ENCODE measurements at regions not wholly inside any gene's neighbourhood (a gene's known extent, or its start where the extent isn't known, plus 50 kb on each side); places are given as distances from the start of the nearest gene placed in this dataset.

GRCh38 chr2:121038031-121038430 is 247.0 kb downstream of the TFCP2L1 start:
- no peak for FAIRE-seq

DNA sequence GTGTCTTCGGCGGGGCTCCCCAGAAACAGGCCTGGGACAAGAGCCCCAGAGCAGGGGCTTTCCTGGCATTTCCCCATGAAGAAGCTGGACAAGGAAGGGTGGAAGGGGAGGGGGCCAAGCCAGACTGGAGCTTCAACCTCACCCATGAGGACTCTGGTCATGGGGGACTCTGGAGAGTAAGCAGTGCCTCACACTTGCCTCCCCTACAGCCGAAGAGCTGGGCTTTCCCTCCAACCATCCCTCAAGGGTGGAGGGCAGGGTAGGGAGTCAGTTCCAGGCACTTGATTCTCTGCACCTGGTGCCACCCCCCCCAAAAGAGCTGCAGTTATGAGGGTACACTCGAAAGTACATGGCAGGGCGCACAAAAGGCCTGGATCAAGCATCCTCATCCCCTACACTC is 246.6 kb downstream of the TFCP2L1 start:
- no peak for FAIRE-seq

GRCh38 chr2:121038891-121039616 is 245.9 kb downstream of the TFCP2L1 start:
- no peak for FAIRE-seq

GRCh38 chr2:121039679-121040078 is 245.3 kb downstream of the TFCP2L1 start:
- FAIRE-seq, result no peak

DNA sequence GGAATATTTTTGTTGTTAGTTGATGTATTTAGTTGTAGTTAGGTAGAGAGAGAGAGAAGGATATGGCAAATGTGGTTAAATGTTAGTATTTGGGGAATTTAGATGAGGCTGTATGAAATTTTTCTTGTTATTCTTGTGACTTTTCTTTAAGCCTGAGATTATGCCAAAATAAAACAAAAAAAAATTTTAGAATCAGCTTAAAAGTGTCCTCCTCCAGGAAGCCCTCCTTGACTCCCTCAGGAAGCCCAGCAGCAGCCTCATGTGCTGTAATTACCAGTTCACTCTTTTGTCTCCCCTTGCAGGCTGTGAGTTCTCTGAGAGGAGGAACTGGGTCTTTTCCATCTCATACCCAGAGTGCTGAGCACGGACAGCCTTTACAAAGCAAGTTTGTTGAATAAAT is 243.5 kb downstream of the TFCP2L1 start:
- no peak for FAIRE-seq

DNA sequence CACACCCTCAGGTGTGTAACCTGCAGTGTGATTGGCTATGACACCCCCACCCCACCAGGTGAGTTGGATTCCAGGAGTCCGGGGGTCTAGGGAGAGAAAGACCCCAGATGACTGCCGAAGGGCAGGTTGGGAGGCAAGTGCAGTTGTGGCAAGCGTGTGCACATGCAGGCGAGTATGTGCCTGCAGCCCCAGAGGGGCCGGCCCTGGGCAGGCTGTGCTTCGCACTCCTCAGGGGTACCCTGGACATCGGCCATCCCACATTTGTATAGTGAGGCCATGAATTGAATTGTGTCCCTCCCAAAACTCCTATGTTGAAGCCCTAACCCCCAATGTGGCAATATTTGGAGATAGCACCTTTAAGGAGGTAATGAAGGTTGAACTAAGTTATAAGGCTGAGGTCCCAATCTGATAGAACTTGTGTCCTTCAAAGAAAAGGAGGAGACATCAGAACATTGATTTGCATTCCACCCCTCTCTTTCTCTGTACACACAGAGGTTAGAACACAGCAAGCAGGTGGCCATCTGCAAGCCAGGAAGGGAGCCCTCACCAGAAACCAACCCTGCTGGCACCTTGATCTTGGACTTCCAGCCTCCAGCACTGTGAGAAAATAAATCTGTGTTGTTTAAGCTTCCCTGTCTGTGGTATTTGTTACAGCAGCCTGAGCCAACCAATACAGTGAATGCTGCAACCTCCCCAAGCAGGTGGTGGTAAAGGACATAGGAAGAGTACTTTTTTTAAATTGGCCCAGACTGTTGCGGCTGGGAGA is 241.8 kb downstream of the TFCP2L1 start:
- FAIRE-seq, result no peak

GRCh38 chr2:121043827-121044222 is 241.2 kb downstream of the TFCP2L1 start:
- FAIRE-seq, result no peak

DNA sequence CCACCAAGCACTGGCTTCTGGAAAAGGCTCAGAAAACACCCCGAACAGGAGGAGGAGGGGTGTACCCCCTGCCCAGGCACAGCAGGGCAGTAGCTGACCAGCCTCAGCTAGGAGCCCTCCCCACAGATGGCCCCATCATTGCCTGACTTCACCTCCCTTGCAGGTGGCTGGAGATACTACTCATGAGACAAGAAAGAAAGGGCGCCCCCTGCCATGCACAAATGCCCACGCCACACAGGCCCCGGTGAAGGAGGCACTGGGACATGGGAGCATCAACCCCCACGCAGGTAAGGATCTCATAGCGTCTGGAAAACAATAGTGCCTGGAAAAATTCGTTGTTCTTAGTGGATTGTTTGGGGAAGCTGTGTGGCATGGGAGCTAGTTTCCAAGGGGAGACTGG is 240.6 kb downstream of the TFCP2L1 start:
- no peak for FAIRE-seq

DNA sequence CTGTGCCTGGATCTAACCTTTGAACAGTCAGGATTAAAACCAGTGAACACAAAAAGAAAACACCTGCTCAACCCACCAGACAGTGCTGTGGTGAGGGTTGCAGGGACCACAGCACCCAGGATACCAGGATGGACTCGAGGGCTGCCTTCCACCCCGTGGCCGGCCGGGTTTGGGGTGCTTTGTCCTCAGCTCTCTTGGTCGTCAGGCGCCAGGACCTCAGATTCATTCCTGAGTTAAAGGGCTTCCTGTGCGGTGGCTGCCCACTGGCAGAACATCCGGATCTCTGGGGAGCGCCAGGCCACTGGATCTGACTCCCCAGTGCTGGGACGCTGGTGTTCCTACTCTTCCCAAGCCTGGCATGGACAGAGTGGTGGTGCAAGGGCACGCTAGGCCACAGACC is 239.8 kb downstream of the TFCP2L1 start:
- FAIRE-seq, result no peak

GRCh38 chr2:121046335-121046734 is 238.7 kb downstream of the TFCP2L1 start:
- no peak for FAIRE-seq

DNA sequence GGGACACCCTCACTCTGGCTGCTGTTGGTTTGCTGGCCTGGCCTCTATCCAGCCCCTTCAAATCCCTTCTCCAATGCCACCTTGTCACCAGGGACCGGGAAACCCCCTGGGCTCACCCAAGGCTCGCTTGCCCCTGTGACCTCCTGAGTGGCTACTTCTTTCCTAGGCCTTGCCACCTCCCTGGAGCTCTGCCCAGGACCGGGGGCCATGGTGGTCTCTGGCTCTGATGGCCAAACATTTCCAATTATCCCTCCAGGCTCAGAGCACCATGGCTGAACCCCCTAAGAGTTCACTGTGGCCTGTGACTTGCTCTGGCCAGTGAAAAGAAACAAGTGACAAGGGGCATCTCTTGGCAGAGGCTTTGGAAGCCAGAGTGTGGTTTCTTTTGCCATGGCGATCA is 237.6 kb downstream of the TFCP2L1 start:
- FAIRE-seq, result no peak

GRCh38 chr2:121049131-121049530 is 235.9 kb downstream of the TFCP2L1 start:
- FAIRE-seq, result no peak

DNA sequence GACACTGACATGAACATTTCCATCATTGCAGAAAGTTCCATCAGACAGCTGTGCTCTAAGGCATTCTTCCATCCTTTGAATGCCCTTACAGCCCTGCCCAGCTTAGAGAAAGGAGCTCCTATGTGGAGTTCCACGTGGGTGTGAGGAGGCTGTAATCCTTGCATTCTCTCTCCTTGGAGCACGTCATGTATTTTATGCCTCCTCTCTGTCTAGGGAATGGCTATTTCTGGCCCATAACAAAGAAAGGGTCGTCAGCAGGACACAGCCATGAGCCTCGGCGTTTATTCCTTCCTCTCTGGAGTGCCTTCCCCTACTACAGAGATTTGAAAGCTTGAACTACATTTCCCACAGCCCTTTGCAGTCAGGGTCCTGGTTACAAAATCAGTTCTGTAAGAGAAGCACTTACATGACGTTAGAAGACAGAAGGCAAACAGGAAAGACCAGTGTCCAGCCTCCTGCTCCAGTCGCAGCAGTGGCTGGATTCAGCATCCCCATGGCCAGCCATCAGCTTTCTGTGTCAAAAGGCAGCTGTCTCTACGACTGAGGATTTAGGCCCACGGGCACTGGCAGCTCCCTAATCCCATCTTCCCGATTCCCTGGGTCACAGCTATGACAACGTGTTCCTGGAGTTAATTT is 234.9 kb downstream of the TFCP2L1 start:
- FAIRE-seq, result no peak

DNA sequence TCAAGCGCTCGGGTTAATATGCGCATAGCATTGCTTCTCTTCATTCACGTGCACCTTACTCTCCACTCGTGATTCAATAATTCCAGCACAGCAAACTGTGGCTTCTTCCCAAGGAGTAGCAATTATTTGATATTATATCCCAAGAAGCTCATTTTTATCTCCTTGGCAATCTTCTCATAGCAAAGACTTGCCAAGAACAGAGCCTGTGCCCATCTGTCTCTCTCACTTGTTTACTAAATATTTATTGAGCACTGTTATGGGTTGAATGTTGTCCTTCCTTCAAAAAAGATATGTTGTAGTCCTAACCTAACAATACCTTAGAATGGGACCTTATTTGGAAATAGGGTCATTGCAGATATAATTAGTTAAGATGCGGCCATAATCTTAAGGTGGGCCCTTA is 233.7 kb downstream of the TFCP2L1 start:
- FAIRE-seq, result no peak

GRCh38 chr2:121052023-121052422 is 233.0 kb downstream of the TFCP2L1 start:
- FAIRE-seq, result no peak

- no peak for FAIRE-seq
Observed at GRCh38 chr2:121052521-121052920, 232.5 kb downstream of the TFCP2L1 start.

DNA sequence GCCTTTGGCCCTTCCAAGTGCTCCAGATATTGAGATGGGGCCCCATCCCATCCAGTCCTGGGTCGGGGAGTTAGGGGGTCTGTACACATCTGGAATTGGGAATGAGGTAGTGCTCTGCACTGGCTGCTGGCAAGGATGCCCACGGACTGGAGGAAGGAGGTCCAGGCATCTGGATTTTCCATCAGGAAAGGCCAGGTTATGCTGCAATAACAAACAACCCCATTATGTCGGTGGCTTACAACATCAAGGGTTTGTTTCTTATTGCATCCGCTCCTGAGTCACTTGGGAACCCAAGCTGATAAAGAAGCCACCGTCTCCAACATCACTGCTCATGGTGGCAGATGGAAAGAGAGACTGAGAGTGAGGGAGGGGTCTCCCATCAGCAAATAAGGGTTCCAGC is 229.9 kb downstream of the TFCP2L1 start:
- no peak for FAIRE-seq

- no peak for FAIRE-seq
Observed at GRCh38 chr2:121055501-121055900, 229.5 kb downstream of the TFCP2L1 start.

GRCh38 chr2:121058852-121059558 is 226.0 kb downstream of the TFCP2L1 start:
- no peak for FAIRE-seq

DNA sequence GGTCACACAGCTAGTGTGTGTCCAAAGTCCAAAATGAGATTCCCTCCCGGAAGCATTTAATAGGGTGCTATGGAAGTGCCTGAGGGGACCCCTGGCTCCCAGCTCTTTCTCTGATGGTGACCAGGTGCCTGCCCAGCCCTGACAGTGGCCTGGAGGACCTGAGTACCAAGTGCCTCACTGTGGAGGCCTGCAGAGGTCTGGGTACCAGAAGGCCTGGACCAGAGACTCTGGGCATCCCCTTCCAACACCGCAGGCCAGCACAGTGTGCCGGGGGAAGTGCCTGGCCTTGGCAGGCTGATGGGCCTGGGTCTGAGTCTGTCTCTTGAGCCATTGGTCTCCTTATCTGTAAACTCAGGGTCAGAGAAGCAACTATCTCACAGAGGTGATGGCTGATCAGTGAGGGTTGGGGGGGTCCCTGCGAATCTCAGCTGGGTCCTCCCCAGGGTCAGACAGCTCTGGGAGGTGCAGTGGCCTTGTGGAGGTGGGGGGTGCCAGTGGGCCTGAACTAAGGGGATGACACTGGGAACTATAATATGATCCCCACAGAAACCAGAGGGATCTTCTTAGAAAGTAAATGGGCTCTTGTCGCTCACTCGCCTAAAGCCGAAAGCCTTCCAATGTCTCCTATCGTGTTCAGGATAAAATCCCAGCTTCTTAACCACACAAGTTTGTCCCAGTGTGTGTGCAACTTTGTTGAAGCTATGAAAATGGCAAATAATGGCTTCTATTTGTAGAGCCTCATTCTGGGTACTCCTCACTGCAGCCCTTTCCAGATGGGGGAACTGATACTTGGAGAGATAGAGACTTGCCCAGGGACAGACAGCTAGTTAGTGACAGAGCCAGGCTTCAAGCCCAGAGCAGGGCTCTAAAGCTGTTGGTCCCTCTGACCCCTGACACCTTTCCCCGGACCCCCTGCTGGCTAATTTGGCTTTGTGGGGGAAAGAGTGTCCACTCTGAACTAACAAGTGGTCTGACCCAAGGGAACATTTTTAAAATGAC is 225.1 kb downstream of the TFCP2L1 start:
- FAIRE-seq, result no peak

- no peak for FAIRE-seq
Observed at GRCh38 chr2:121061633-121062032, 223.4 kb downstream of the TFCP2L1 start.

DNA sequence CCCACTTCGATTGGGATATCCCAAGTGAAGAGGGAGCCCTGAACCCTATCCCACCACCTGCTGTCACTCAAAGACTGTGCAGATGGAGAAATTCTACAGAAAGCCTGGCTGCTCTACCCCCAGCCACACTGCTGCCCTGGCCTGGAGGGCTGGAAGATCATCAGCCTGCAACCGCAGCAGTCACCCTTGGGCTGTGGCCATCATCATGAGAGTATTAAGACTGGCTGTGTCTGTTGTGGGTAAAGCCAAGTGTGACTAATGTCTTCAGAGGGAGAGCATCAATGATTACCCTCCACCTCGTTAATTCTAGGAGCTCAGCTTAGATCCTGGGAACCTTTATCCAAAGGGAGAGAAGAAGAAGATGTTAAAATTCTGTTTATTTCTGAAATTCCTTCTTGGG is 221.5 kb downstream of the TFCP2L1 start:
- no peak for FAIRE-seq

All from islet of Langerhans (tissue), 1 donor.